ENCODE measurements at regions not wholly inside any gene's neighbourhood (a gene's known extent, or its start where the extent isn't known, plus 50 kb on each side); places are given as distances from the start of the nearest gene placed in this dataset.

DNA sequence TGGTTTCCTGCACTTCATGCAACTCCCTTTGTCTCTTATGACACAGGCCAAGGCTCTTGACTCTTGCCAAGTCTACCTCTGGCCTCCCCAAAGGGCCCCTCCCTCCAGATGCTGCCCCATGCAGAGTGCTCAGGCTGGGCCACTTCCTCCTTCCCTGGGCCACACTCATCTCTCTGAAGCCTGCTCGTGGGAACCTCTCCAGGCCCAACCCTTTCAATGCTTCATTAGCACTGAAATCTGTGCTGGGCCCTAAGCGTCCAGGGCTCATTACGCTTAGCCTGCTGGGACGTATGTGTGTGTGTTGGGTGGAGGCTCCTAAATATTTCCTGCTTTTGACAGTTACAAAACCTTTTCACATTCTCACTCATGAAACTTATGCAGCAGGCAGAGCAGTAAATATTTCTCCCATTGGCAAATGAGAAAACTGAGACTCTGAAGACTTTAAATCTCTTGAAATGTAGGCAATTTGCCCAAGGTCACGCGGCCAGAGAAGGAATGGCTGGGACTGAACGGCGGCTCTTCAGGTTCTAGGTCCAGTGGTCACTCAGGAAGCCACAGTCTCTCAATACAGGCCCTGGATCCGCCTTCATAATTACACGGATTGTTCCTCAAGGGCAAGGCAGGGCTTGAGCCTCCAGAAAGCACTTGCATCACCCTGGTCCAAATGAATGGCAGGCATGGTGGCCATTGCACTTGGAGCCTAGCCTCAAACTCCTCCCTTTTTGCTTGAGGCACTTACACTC is 241.7 kb upstream of the HES1 start:
- Histone ChIP-seq H2BK15ac (ENCODE audit: low read depth, low read length) (no peak overlapping the region), H3K4me2 (ENCODE audit: insufficient read depth, insufficient read length, low read length) (no peak overlapping the region), H3K23ac (ENCODE audit: insufficient read length, low read depth, low read length) (no peak overlapping the region), H2BK120ac (ENCODE audit: low read depth, low read length, poor library complexity, severe bottlenecking) (no peak overlapping the region), H3K18ac (ENCODE audit: insufficient read length, low read depth, low read length) (no peak overlapping the region), H2BK5ac (ENCODE audit: insufficient read length, low read length) (no peak overlapping the region), H4K5ac (ENCODE audit: insufficient read length, low read depth, low read length) (no peak overlapping the region), H4K91ac (ENCODE audit: insufficient read length, low read depth, low read length) (no peak overlapping the region), H4K20me1 (ENCODE audit: control insufficient read depth, insufficient read depth, insufficient read length) (no peaks in the 10 kb centered on the region), H3K79me1 (ENCODE audit: insufficient read depth, low read depth, low read length, poor library complexity, severe bottlenecking) (no peaks in the 10 kb centered on the region), H3K27me3 (ENCODE audit: insufficient read depth, low read length) (no peaks in the 10 kb centered on the region), H2AFZ (ENCODE audit: low read length) (no peak overlapping the region), H3K27ac (ENCODE audit: insufficient read length, low read depth, low read length) (no peak overlapping the region), H3K9ac (ENCODE audit: extremely low read depth, insufficient read length, low read length) (no peak overlapping the region), H2AK5ac (ENCODE audit: insufficient read length, low read length) (no peak overlapping the region), H3K4ac (ENCODE audit: low read depth, low read length) (no peak overlapping the region), H4K8ac (replicated peaks; ENCODE audit: insufficient read length, low read depth, low read length) (no peak overlapping the region), H3K4me1 (ENCODE audit: insufficient read depth, low read length) (peaks cover 6% of the 10 kb centered on the region), H3K9me3 (ENCODE audit: control insufficient read depth, low read depth, low read length) (no peaks in the 10 kb centered on the region), H3K14ac (ENCODE audit: insufficient read depth, low read length) (no peak overlapping the region; the same call in 1 of the 2 replicates), H2BK20ac (ENCODE audit: low read depth, low read length, poor library complexity, severe bottlenecking) (no peak overlapping the region), H3K79me2 (ENCODE audit: insufficient read depth, low read length) (no peaks in the 10 kb centered on the region), H3T11ph (ENCODE audit: low read length) (no peak overlapping the region), H2BK12ac (ENCODE audit: insufficient read length, low read depth, low read length) (no peak overlapping the region), H3K56ac (ENCODE audit: insufficient read length, low read depth, low read length) (no peak overlapping the region), H3K23me2 (ENCODE audit: insufficient read length, low read depth, low read length, poor library complexity, severe bottlenecking) (peaks cover 2% of the 10 kb centered on the region)
- Mint-ChIP-seq H3K4me3 (no peak overlapping the region), H3K27ac (0 out of 7 replicates have a peak overlapping the region, but pooled peaks of 2 of the 3 experiments have one; percentile 6 to 17), H3K36me3 (ENCODE audit: insufficient read depth in 1 of 3, low read depth in 3 of 3) (peaks cover 0 to 2% (median 0%) of the 10 kb centered on the region in 3 experiments; a peak in 2 of 7 replicates), H3K27me3 (ENCODE audit: low read depth) (peaks cover 5% of the 10 kb centered on the region), H3K9me3 (peaks cover 0 to under 1% of the 10 kb centered on the region in 2 experiments; a peak in 2 of 5 replicates), H3K4me1 (peaks cover 40 to 44% of the 10 kb centered on the region in 2 experiments)
- no peak for DNase-seq
- TF ChIP-seq, protein P1, sequence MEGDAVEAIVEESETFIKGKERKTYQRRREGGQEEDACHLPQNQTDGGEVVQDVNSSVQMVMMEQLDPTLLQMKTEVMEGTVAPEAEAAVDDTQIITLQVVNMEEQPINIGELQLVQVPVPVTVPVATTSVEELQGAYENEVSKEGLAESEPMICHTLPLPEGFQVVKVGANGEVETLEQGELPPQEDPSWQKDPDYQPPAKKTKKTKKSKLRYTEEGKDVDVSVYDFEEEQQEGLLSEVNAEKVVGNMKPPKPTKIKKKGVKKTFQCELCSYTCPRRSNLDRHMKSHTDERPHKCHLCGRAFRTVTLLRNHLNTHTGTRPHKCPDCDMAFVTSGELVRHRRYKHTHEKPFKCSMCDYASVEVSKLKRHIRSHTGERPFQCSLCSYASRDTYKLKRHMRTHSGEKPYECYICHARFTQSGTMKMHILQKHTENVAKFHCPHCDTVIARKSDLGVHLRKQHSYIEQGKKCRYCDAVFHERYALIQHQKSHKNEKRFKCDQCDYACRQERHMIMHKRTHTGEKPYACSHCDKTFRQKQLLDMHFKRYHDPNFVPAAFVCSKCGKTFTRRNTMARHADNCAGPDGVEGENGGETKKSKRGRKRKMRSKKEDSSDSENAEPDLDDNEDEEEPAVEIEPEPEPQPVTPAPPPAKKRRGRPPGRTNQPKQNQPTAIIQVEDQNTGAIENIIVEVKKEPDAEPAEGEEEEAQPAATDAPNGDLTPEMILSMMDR (conservative IDR thresholded peaks at IDR 0.05): no peak
- WGBS (ENCODE audit: extremely low coverage, insufficient read length, low lambda C conversion rate): no CpG with 5 or more reads among the region's 10 CpGs

All from H9 (cell line).